ENCODE measurements at regions not wholly inside any gene's neighbourhood (a gene's known extent, or its start where the extent isn't known, plus 50 kb on each side); places are given as distances from the start of the nearest gene placed in this dataset.
"Not testable (repeated sequence)": the region's sequence is repeated elsewhere in the genome, so short reads cannot be mapped to it uniquely, and the experiment has no call there.

GRCh38 chr21:34216718-34217032 lies 143.3 kb downstream of the MRPS6 start:
- no peak overlapping the region for H3K4me3 ChIP-seq (ENCODE audit: low read length)
- DNase-seq (ENCODE audit: low read depth, low spot score): no peak

GRCh38 chr21:34217263-34217662 lies 143.9 kb downstream of the MRPS6 start:
- H3K4me3 ChIP-seq (ENCODE audit: low read length): no peak overlapping the region
- no peak for DNase-seq (ENCODE audit: low read depth, low spot score)

- no peak for DNase-seq (ENCODE audit: low read depth, low spot score)
- H3K4me3 ChIP-seq (ENCODE audit: low read length): no peak overlapping the region
Observed at GRCh38 chr21:34219334-34220060, 144.3 kb upstream of the KCNE2 start.

GRCh38 chr21:34220556-34221195 lies 143.1 kb upstream of the KCNE2 start:
- no peak overlapping the region for H3K4me3 ChIP-seq (ENCODE audit: low read length)
- no peak for DNase-seq (ENCODE audit: low read depth, low spot score)

GRCh38 chr21:34221331-34222030 lies 142.3 kb upstream of the KCNE2 start:
- no peak for DNase-seq (ENCODE audit: low read depth, low spot score)
- no peak overlapping the region for H3K4me3 ChIP-seq (ENCODE audit: low read length)

- DNase-seq (ENCODE audit: low read depth, low spot score): no peak
Observed at GRCh38 chr21:34222031-34222335, 141.8 kb upstream of the KCNE2 start.

GRCh38 chr21:34223376-34223775 lies 140.4 kb upstream of the KCNE2 start:
- DNase-seq (ENCODE audit: low read depth, low spot score): no peak

More at GRCh38 chr21:34222031-34222335, 141.8 kb upstream of the KCNE2 start:
- H3K4me3 ChIP-seq (ENCODE audit: low read length): no peak overlapping the region

GRCh38 chr21:34227386-34227852 lies 136.4 kb upstream of the KCNE2 start:
- no peak overlapping the region for H3K4me3 ChIP-seq (ENCODE audit: low read length)
- DNase-seq (ENCODE audit: low read depth, low spot score): no peak

More at GRCh38 chr21:34223376-34223775, 140.4 kb upstream of the KCNE2 start:
- no peak overlapping the region for H3K4me3 ChIP-seq (ENCODE audit: low read length)

- no peak for DNase-seq (ENCODE audit: low read depth, low spot score)
- no peak overlapping the region for H3K4me3 ChIP-seq (ENCODE audit: low read length)
Observed at GRCh38 chr21:34228792-34229191, 135.0 kb upstream of the KCNE2 start.

- H3K4me3 ChIP-seq (ENCODE audit: low read length): no peak overlapping the region
- no peak for DNase-seq (ENCODE audit: low read depth, low spot score)
Observed at GRCh38 chr21:34229353-34229752, 134.5 kb upstream of the KCNE2 start.

GRCh38 chr21:34233741-34234140 lies 130.1 kb upstream of the KCNE2 start:
- DNase-seq (ENCODE audit: low read depth, low spot score); H3K4me3 ChIP-seq (ENCODE audit: low read length): not testable (repeated sequence)

GRCh38 chr21:34235514-34235913 lies 128.3 kb upstream of the KCNE2 start:
- DNase-seq (ENCODE audit: low read depth, low spot score): no peak

GRCh38 chr21:34242973-34243372 lies 120.8 kb upstream of the KCNE2 start:
- H3K4me3 ChIP-seq (ENCODE audit: low read length): no peak overlapping the region
- no peak for DNase-seq (ENCODE audit: low read depth, low spot score)

More at GRCh38 chr21:34235514-34235913, 128.3 kb upstream of the KCNE2 start:
- no peak overlapping the region for H3K4me3 ChIP-seq (ENCODE audit: low read length)

GRCh38 chr21:34243562-34243961 lies 120.2 kb upstream of the KCNE2 start:
- DNase-seq (ENCODE audit: low read depth, low spot score): peak; percentile 22
- no peak overlapping the region for H3K4me3 ChIP-seq (ENCODE audit: low read length)

GRCh38 chr21:34252751-34253150 lies 111.1 kb upstream of the KCNE2 start:
- no peak for DNase-seq (ENCODE audit: low read depth, low spot score)
- H3K4me3 ChIP-seq (ENCODE audit: low read length): no peak overlapping the region

- DNase-seq (ENCODE audit: low read depth, low spot score): no peak
- H3K4me3 ChIP-seq (ENCODE audit: low read length): no peak overlapping the region
Observed at GRCh38 chr21:34255073-34255472, 108.7 kb upstream of the KCNE2 start.

- no peak for DNase-seq (ENCODE audit: low read depth, low spot score)
- no peak overlapping the region for H3K4me3 ChIP-seq (ENCODE audit: low read length)
Observed at GRCh38 chr21:34260277-34261008, 103.4 kb upstream of the KCNE2 start.

GRCh38 chr21:34261841-34262468 lies 101.9 kb upstream of the KCNE2 start:
- H3K4me3 ChIP-seq (ENCODE audit: low read length): no peak overlapping the region
- DNase-seq (ENCODE audit: low read depth, low spot score): no peak

- no peak for DNase-seq (ENCODE audit: low read depth, low spot score)
- H3K4me3 ChIP-seq (ENCODE audit: low read length): no peak overlapping the region
Observed at GRCh38 chr21:34262469-34262845, 101.3 kb upstream of the KCNE2 start.
